DMS53 treated with DMSO at 0.1 percent for 48 hours (cell line): ENCODE measurements at regions not wholly inside any gene's neighbourhood (a gene's known extent, or its start where the extent isn't known, plus 50 kb on each side); places are given as distances from the start of the nearest gene placed in this dataset.

Experiments used
- DNase-seq: peaks from one replicate; lab custom pipeline; 2025; ENCODE audit not compliant: unreplicated experiment; lab: John Stamatoyannopoulos, UW

- DNase-seq: no peak
These were observed 339.2 kb upstream of the GATB start for GRCh38 chr4:152099981-152100378.

GRCh38 chr4:152099555-152099954 is 338.7 kb upstream of the GATB start:
- DNase-seq: no peak

- no peak for DNase-seq
These were observed 338.2 kb upstream of the GATB start for GRCh38 chr4:152099061-152099425.

GRCh38 chr4:152098365-152099060 is 337.7 kb upstream of the GATB start:
- no peak for DNase-seq

GRCh38 chr4:152097371-152097770 is 336.6 kb upstream of the GATB start:
- no peak for DNase-seq

GRCh38 chr4:152095701-152096070 is 334.9 kb upstream of the GATB start:
- DNase-seq: no peak

GRCh38 chr4:152094970-152095700 is 334.3 kb upstream of the GATB start:
- DNase-seq: peak; percentile 29

GRCh38 chr4:152091405-152091804 is 330.6 kb upstream of the GATB start:
- DNase-seq: no peak

- no peak for DNase-seq
These were observed 329.7 kb upstream of the GATB start for GRCh38 chr4:152090543-152090942.

GRCh38 chr4:152089584-152089983 is 328.8 kb upstream of the GATB start:
- DNase-seq: no peak

- DNase-seq: no peak
These were observed 326.5 kb upstream of the GATB start for GRCh38 chr4:152087335-152087734.

- no peak for DNase-seq
These were observed 324.9 kb upstream of the GATB start for GRCh38 chr4:152085657-152086056.

- no peak for DNase-seq
These were observed 322.5 kb upstream of the GATB start for GRCh38 chr4:152083338-152083737.

GRCh38 chr4:152081024-152081423 is 320.2 kb upstream of the GATB start:
- DNase-seq: no peak

- DNase-seq: no peak
These were observed 318.9 kb upstream of the GATB start for GRCh38 chr4:152079543-152080293.

GRCh38 chr4:152079079-152079478 is 318.3 kb upstream of the GATB start:
- DNase-seq: no peak

GRCh38 chr4:152077582-152077981 is 316.8 kb upstream of the GATB start:
- DNase-seq: no peak

- no peak for DNase-seq
These were observed 314.6 kb upstream of the GATB start for GRCh38 chr4:152075253-152075928.

- DNase-seq: no peak
These were observed 313.8 kb upstream of the GATB start for GRCh38 chr4:152074573-152074972.

GRCh38 chr4:152074088-152074437 is 313.3 kb upstream of the GATB start:
- no peak for DNase-seq

- DNase-seq: no peak
These were observed 312.7 kb upstream of the GATB start for GRCh38 chr4:152073351-152074087.
